HTR-8/SVneo (cell line): ENCODE measurements at regions not wholly inside any gene's neighbourhood (a gene's known extent, or its start where the extent isn't known, plus 50 kb on each side); places are given as distances from the start of the nearest gene placed in this dataset.
"Not testable (repeated sequence)": the region's sequence is repeated elsewhere in the genome, so short reads cannot be mapped to it uniquely, and the experiment has no call there.

ENCODE experiments used
- DNase-seq: peaks from one replicate; pipeline ENCODE4 v3.0.0; 2011; ENCODE audit warnings: low spot score, mixed read lengths; ENCODE audit not compliant: insufficient read length
- FAIRE-seq: peaks from 2 replicates; lab custom pipeline; 2011; peaks lifted over from hg19 to GRCh38; lab: Jason Lieb, UNC

DNA sequence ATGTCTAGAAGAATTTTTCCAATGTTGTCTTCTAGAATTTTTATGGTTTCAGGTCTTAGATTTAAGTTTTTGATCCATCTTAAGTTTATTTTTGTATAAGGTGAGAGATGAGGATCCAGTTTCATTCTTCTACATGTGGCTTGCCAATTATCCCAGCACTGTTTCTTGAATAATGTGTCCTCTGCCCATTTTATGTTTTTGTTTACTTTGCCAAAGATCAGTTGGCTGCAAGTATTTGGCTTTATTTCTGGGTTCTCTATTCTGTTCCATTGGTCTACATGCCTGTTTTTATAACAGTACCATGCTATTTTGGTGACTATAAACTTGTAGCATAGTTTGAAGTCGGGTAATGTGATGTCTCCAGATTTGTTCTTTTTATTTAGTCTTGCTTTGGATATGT lies 78.2 kb upstream of the PTPN13 start:
- FAIRE-seq, DNase-seq: not testable (repeated sequence)

GRCh38 chr4:86521373-86521969 lies 72.6 kb upstream of the PTPN13 start:
- FAIRE-seq (no peak), DNase-seq (no peak)

- FAIRE-seq, result no peak
- DNase-seq, result no peak
Observed at GRCh38 chr4:86522349-86522748, 71.8 kb upstream of the PTPN13 start.

- no peak for FAIRE-seq
- DNase-seq, result no peak
Observed at GRCh38 chr4:86523333-86523732, 70.8 kb upstream of the PTPN13 start.

- FAIRE-seq, DNase-seq: not testable (repeated sequence)
Observed at GRCh38 chr4:86527713-86528112, 66.4 kb upstream of the PTPN13 start.

GRCh38 chr4:86529436-86529835 lies 64.7 kb upstream of the PTPN13 start:
- DNase-seq, result no peak
- no peak for FAIRE-seq

GRCh38 chr4:86530183-86530582 lies 63.9 kb upstream of the PTPN13 start:
- FAIRE-seq, result no peak
- DNase-seq, result no peak

GRCh38 chr4:86531440-86531839 lies 62.7 kb upstream of the PTPN13 start:
- DNase-seq (no peak), FAIRE-seq (no peak)

- no peak for DNase-seq
- FAIRE-seq, result no peak
Observed at GRCh38 chr4:86532851-86533250, 61.3 kb upstream of the PTPN13 start.

DNA sequence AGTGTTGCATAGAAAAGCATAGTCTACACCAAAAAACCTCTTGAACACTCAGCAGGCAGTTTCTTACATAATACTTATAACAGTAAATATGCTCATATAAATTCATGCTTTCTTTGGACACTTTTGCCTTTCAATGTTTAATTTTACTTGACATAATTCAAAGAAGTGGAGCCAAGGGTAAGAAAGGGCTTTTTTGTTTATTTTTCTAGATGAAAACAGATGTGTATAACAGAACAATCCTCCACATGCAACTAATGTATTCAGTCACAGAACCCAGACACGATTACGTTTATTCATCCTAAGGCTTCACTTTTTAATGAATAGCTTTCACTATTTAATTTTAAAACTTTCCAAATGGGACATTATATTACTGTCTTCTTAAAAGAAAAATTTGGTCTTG lies 58.0 kb upstream of the PTPN13 start:
- DNase-seq, result no peak
- FAIRE-seq, result no peak

GRCh38 chr4:86542319-86543027 lies 51.6 kb upstream of the PTPN13 start:
- no peak for DNase-seq
- no peak for FAIRE-seq

GRCh38 chr4:86543080-86543479 lies 51.0 kb upstream of the PTPN13 start:
- DNase-seq (no peak), FAIRE-seq (no peak)

DNA sequence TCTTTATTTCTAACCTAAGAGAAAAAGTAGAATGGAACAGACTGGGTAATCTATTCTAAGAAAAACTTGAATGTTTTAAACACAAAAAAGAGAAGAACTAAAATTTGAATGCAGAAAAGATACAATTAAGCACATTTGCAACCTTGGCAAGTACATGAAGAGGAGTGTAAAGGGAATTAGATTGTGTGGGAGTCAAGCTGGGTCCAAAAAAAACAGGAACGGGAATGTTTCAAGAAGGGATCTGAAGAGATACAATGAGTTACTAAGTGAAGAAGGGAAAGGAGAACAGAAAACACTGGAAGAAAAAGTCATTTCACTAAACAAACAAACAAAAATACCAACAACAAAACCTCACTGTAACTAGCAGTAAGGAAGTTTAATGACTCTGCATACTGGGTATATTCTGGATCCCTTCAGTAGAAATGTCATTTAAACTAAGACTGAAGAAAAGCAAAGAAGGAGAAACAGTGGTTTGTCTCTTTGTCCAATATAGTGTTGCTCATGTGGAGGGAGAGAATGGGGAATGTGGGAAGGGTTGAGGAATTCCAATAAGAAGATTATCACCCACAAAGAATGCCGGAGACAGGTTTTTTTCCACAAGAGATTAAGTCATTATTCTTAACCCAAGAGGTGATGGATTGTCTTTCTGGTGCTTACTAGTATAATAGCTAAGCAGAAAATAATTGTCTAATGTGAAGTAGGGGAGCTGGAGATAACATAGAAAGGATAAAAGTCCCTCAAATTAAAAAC lies 50.4 kb upstream of the PTPN13 start:
- no peak for FAIRE-seq

GRCh38 chr4:86544310-86544966 lies 49.7 kb upstream of the PTPN13 start:
- DNase-seq (no peak), FAIRE-seq (no peak)

More for the DNA sequence above, 50.4 kb upstream of the PTPN13 start:
- DNase-seq, result no peak
